Occipital lobe (tissue), 1 donor: ENCODE measurements at regions not wholly inside any gene's neighbourhood (a gene's known extent, or its start where the extent isn't known, plus 50 kb on each side); places are given as distances from the start of the nearest gene placed in this dataset.
"Not testable (repeated sequence)": the region's sequence is repeated elsewhere in the genome, so short reads cannot be mapped to it uniquely, and the experiment has no call there.

ENCODE experiments used
- DNase-seq: peaks from one replicate; lab custom pipeline; 2025; lab: John Stamatoyannopoulos, UW

DNA sequence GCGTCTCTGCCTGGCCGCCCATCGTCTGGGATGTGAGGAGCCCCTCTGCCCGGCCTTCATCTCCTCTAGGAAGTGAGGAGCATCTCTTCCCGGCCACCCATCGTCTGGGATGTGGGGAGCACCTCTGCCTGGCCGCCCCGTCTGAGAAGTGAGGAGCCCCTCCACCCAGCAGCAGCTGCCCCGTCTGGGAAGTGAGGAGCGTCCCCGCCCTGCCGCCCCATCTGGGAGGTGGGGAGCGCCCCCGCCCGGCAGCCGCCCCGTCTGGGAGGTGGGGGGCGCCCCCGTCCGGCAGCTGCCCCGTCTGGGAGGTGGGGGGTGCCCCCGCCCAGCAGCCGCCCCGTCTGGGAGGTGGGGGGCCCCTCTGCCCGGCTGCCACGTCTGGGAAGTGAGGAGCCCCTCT is 153.7 kb upstream of the MYRIP start:
- not testable (repeated sequence) for DNase-seq

DNA sequence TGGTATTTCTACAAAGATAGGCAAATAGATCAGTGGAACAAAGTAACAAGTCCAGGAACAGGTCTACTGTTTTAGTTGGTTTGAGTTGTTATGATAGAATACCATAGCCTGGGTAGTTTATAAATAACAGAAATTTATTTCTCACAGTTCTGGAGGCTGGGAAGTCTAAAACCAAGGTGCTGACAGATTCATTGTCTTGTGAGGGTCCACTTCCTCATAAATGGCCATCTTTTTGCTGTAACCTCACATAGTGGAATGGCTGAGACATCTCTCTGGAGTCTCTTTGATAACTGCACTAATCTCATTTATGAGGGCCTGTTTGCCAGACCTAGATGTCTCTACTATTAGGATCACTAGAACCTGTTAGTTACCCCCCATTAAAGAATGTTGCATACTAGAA is 152.3 kb upstream of the MYRIP start:
- no peak for DNase-seq

DNA sequence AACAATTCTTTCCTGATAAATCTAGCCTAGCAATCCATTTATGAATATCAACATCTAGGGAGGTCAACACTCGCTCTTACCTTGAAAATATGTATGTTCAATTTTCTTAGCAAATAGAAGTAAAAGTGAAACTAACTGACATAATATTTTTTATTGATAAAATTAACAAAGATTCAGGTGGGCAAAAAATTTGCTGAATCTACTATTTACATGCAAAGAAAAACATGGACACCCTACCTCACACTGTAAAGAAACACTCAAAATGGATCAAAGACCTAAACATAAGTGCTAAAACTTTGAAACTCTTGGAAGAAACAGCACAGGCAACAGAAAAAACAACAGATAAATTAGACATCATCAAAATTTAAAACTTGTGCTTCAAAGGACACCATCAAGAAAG is 151.6 kb upstream of the MYRIP start:
- no peak for DNase-seq

DNA sequence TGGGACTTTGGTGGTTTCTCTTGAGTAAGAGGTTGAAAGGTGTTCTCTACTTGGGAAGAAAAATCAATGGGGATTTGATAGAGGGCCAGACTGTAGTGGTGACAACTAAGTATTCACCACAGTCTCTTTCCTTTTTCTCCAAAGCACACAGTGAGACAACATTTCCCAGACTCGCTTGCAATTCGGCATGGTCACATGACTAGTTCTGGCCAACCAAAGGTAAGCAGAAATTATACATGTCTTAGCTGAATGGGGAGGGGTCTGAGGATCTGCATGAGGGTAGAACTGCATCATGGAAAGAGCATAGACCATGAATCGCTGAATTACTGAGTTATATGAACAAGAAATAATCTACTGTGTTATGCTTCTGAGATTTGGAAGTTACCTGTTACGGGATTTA is 144.5 kb upstream of the MYRIP start:
- DNase-seq, result no peak

DNA sequence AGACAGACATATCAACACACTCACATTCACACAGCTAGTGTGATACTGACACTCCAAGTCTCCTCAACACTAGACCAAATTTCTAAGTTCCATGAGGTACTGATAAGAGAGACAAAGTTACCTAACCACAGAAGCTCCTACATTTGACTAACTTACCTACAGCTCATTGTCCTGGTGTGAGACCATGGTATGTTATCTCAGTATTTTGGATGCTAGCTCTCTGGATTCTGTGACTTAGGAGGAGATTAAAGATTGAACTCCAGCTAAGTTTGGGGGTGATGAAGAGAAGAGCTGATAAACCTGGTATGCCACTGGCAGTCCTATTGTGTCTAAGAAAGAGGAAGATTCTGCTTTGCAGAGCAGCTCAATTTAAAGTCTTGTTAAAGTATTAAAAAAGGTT is 144.0 kb upstream of the MYRIP start:
- no peak for DNase-seq

DNA sequence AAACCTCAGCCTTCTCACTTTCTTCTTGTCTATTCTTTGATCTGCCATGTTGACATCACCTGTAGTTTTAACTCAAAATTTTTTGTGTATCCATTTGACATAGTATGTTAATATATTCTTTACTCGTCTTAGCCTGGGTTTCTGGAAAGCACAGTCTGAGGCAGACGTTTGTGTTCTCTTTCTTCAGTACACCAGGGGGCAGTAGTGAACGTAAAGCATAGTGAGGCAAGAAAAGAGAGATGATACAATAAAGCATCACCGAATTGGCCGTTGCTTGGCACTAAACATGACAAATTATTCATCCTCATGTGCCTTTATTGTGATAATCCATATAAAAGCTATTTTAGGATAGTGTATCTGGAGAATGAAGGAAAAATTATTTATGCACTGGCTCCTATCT is 141.0 kb upstream of the MYRIP start:
- DNase-seq, result no peak

DNA sequence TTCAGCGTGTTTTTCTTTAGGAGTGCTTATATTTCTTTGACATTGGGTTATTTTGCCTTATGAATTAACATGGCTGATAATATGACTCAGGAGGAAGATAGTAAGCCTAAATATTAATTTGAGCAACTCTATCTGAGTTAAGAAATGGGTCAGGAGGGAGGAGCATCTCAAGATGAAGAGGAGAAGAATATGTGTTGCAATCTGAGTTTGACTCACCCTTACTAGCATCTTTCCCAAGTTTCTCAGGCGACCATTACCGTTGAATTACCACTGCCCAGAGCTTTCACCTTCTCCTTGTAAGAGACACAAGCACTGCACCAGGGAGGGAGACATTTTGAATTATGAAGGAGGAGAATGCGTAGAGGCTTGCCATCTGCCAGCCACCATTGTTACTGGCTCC is 138.3 kb upstream of the MYRIP start:
- no peak for DNase-seq

DNA sequence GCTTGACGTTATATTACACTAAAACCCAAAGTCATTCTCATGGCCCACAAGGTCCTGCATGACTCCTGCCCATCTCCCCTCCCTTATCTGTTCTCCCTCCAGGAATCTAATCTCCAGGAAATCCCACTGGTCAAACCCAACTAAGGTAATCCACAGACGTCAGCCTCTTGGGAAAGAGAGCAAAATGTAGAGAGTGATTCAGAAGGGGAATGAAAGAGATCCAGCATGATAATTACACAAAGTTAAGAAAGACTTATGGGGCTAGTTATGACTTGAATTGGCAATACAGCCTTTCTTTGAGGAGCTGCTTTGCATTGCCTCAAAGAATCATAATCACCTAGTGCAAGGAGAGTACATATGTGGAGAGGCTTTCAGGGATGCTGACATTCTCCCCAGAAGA is 137.8 kb upstream of the MYRIP start:
- DNase-seq, result no peak

DNA sequence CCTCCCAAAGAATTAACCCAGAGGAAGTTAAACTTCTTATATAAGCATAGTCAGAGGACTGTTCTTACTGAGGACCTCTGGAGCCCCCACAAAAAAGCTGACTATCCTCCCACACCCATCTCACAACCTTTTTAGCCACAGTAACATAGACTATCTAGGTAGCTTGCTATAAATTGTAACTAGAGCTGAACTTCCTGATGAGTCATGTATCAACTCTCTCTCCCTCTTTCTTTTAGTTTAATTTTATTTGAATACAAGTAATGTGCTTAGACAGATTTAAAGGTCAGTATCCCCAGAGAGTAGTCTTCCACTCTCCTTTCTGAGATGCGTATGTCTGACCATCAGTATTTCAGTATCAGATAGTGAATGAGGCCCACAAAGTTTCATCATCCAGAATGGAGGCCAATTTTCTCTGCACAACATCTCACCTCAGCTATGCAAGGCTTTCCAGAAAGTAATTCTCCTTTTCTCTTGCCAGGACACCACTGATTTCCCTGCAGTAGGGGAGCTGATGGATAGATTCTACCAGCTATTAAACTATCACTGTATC is 104.0 kb upstream of the MYRIP start:
- DNase-seq, result no peak

DNA sequence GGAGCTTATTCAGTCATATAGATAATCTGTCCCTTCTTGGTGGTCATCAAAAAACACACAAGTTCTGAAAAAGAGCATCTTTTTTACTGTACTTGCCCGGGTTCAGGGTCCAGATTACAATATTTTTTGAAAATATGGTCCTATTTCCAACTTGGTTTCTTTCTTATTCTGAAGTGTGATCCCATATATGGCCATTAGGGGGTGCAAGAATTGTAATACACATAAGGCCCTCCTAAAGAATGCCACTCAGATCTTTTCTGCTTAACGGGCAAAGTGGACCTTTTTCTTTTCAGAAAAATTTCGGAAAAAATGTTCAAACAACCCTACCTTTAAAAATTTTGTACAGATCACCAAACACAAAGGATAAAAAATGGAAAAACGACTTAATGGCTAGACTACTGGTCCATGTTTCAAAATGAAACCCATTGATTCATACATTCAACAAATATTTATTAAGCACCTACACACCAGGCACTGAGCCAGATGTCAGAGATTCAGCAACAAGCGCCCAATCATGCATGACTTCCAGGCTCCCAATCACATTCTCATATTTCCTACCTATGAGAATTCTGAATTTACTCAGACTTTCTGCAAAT is 102.0 kb upstream of the MYRIP start:
- no peak for DNase-seq

DNA sequence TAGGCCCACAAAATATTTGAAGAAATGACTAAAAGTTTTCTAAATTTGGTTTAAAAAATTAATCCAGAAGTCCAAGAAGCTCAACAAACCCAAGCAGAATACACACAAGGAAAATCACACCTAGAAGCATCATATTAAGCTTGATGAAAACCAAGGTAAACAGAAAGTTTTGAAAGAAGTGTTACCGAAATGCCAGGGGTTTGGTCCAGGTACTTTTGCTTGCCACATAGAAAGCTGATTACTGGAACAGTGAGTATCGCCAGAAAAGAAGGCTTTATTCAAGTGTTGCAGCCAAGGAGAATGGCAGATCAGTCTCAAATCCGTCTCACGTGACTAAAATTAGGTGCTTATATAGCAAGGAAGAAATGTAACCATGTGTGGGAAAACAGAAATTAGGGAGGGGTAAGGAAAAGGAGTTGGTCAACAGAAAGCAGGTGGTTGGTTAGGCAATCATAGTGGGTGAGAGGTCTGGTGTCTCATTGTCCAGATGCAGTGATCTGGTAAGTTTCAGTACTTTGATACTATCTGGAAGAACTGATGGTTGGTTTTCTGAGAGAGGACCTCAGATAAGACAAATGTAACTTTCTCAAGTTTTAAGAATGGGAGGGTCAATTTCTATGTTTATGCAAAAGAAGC is 96.9 kb upstream of the MYRIP start:
- no peak for DNase-seq

DNA sequence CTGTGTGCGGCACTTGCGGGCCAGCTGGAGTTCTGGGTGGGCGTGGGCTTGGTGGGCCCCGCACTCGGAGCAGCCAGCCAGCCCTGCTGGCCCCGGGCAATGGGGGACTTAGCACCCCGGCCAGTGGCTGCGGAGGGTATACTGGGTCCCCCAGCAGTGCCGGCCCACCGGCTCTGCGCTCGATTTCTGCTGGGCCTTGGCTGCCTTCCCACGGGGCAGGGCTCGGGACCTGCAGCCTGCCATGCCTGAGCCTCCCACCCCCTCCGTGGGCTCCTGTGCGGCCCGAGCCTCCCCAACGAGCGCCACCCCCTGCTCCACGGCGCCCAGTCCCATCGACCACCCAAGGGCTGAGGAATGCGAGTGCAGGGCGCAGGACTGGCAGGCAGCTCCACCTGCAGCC is 96.1 kb upstream of the MYRIP start:
- not testable (repeated sequence) for DNase-seq

DNA sequence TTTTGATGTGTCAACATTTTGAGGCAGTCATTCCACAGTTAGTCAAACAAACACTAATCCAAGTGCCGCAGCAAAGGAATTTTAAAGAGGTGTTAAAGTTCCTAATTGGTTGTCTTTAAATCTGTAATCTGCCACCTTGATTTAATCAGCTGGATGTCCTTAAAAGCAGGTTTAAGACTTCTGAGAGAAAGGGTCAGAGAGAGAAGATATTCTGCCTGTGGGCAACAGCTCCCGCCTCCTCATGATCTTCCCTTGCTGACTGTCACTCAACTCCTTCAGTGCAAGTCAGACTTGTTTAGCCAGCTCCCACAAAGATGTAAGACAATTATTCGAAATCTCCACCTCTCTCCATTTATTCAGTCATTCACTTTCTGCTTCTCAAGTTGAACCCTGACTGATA is 92.6 kb upstream of the MYRIP start:
- DNase-seq, result no peak

DNA sequence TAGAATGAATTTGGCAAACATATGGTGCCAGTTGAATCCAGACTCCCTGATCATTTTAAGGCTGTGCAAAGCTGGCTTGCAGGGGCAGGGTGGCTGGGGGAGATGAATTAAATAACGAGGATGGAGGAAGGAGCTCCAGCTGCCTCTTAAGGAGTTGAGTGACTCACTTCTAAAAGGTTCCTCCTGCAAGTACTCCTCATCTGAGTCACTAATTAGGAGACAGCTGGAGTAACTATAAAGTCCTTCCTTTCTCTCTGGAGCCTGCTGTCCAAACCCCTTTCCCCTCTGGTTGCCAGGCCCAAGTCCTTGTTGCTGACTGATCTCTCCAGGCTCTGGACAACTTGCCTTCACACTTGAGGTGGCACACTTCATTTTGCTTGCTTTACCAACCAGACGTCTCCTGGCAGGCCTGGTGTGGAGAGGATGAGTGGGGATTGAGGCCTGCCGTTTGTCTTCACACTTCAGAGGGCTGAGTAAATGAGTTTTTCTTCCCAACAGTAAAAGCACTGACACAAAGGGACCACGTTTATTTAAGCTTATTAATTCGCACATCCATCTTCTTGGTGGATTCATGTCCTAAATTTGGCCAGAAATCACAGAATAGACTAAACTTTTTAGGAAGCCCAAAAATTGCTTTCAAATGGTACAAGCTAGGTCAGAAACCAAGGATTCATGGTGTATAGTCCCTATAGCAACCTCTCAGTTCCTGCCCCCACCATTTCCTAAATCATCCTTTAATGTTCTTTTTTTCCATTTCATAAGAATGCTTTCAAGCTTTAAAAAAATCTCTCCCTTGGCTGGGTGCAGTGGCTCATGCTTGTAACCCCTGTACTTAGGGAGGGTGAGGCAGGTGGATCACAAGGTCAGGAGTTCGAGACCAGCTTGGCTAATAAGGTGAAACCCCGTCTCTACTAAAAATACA is 90.5 kb upstream of the MYRIP start:
- peak; percentile 7 for DNase-seq

DNA sequence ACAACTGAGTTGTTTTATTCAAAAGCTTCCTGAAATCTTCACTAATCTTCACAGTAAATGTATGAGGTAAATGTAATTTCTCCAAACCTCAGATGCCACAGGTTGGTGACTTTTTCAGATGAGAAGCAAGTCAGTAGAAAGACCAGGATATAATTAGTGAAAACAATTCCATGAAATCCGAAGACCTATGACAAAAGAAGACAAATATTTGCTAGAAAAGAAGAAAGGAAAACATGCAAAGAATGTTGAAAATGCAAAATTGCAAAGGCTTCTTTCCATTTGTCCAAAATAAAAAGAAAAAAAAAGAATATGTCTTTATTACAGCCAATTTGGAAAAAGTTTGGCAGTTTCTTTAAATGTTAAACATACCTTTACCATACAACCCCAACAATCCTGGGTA is 88.3 kb upstream of the MYRIP start:
- no peak for DNase-seq

DNA sequence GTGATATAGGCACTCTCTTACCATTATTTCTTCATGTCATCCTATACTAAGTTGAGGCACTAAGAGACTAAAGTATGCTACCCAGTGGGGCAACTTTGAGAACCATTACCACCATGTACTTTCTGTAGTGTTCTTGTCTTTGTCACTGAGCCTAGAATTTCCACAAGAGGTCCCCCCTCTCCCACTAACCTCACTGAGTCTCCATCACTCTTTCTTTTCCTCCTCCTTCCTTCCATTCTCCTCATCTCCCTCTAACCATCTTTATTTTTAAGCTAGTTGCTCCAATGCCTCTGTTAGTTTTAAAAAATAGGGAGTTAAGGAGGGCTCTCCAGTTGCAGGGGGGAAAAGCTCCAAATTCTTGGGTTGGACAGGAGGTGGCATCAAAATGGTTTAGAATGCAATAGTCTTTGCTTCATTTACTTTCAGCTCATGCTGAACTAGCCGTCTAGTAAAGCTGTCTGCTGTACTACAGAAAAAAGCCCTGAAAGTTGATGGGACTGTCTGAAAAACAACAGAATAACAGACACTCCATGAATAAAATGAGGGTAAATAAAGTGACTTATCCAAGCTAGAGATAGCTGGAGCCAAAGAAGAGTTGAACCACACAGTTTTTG is 85.1 kb upstream of the MYRIP start:
- DNase-seq, result no peak

DNA sequence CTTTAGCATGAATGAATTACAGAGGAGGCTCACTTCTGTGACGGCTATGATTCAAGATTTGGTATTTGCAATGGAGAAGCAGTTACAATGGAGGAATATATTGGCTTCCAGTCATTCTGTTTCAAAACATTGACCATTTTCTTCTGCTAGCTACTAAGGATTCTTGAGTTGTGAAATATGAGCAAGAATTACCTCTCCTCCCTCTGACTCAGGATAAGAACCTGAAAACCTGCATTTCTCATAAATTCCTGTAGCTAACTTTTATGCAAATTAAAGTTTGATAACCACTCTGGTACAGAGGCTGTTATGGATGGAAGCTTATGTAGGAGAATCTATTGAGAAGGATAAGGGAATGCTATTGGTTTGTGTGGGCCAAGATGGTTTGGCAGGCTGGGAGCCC is 84.1 kb upstream of the MYRIP start:
- DNase-seq, result no peak

DNA sequence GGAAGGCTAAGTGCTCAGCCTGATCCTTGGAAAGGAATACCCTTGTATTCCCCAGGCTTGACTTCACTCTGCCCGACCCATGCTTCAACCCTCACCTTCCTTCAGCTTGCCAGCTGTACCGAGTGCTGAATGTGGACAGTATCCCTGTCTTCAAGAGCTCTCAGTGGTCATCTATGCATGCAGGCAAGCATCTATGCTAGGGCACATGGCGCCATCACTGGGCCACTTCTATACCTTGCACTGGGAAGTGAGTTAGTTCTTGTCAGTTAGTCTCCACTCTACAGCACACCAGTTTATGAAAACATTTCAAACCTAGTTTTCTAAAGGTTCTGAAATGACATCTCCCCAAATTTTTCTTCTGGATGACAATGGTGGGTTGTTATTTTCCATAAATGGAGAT is 82.0 kb upstream of the MYRIP start:
- DNase-seq, result no peak

DNA sequence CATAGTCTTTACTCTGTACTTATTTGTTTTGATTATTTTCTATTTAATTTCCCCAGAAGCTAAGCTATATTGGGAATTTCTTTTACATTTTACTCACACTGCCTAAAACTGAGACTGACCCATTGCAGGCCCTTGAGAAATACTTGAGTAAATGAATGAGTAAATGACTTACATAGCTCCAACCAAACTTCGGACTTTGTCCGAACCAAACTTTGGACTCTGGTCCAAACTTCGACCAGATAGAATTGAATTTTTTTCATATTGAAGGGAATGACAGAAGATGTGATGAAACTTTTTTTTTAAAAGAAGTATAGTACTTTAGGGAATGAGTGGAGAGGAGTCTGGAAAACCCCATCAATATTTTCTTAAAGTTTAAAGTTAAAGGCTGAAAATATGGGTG is 75.6 kb upstream of the MYRIP start:
- DNase-seq, result no peak

DNA sequence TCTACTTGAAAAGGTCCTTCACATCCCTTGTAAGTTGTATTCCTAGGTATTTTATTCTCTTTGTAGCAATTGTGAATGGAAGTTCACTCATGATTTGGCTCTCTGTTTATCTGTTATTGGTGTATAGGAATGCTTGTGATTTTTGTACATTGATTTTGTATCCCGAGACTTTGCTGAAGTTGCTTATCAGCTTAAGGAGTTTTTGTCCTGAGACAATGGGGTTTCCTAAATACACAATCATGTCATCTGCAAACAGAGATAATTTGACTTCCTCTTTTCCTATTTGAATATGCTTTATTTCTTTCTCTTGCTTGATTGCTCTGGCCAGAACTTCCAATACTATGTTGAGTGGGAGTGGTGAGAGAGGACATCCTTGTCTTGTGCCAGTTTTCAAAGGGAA is 69.8 kb upstream of the MYRIP start:
- DNase-seq, result not testable (repeated sequence)

DNA sequence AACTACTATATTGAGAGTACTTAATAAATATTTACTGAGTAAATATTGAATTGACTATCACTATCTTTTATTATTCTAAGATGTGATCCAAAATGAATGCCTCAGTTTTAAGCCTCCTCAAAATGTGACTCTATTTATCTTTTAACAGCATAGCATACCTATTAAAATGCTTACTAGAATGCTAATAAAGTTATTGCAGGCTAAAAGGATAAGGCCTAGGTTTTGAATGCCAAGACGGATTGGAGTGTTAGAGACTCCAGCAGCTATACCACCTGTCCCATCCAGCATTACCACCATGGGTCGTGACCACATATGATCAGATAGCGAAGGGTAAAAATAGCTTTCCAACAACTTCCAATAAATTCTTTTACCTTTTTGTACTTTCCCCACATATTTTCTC is 64.7 kb upstream of the MYRIP start:
- no peak for DNase-seq

DNA sequence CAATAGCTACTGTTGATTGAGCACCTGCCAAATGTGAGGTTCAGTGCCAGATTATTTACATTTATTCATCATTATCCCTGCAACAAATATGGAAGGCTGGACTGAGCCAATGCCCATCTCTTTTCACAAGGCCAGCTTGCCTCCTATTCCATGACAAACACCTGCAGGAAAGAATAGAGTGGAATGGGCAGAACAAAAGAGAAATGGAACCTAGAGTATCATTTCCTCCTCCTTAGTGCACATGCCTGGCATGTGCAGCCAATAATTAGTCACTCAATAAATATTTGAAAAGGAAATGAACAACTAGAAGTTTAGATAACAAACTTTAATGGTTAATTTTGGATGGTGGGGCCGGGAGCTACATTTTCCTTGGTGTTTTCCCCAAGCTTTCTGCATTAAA is 61.4 kb upstream of the MYRIP start:
- DNase-seq, result no peak
